GM13976 (cell line): ENCODE measurements at regions not wholly inside any gene's neighbourhood (a gene's known extent, or its start where the extent isn't known, plus 50 kb on each side); places are given as distances from the start of the nearest gene placed in this dataset.
"Not testable (repeated sequence)": the region's sequence is repeated elsewhere in the genome, so short reads cannot be mapped to it uniquely, and the experiment has no call there.

Experiments
- DNase-seq: peaks from one replicate; pipeline ENCODE4 v3.0.0; 2012; ENCODE audit warnings: low spot score
- CTCF ChIP-seq: IDR thresholded peaks from 2 replicates; pipeline ENCODE4 v1.5.1; 2012; ENCODE audit warnings: borderline replicate concordance, mild to moderate bottlenecking; ENCODE audit not compliant: insufficient read depth; ENCODE audit errors: extremely low read depth, missing control alignments, control extremely low read depth
- in situ Hi-C: fragments of 300-500 bp; cut with MboI; formaldehyde crosslinking; loops from one replicate; pipeline ENCODE4 v1.12.0; 2022; ENCODE audit warnings: low sequenced_read_pairs, mixed read lengths, inconsistent platforms; ENCODE audit not compliant: unreplicated experiment

- no peak for TF ChIP-seq CTCF
- in situ Hi-C loops, result no loop called here
Observed at GRCh38 chr10:130282492-130283218, 146.5 kb downstream of the GLRX3 start.

GRCh38 chr10:130283219-130283545 lies 147.0 kb downstream of the GLRX3 start:
- no peak for DNase-seq
- in situ Hi-C loops, result no loop called here

More at GRCh38 chr10:130282492-130283218, 146.5 kb downstream of the GLRX3 start:
- no peak for DNase-seq

GRCh38 chr10:130295761-130296160 lies 159.6 kb downstream of the GLRX3 start:
- in situ Hi-C loops, result not testable (repeated sequence)

More at GRCh38 chr10:130283219-130283545, 147.0 kb downstream of the GLRX3 start:
- TF ChIP-seq CTCF, result no peak

GRCh38 chr10:130300608-130301020 lies 164.4 kb downstream of the GLRX3 start:
- in situ Hi-C loops, result no loop called here
- no peak for DNase-seq
- no peak for TF ChIP-seq CTCF

More at GRCh38 chr10:130295761-130296160, 159.6 kb downstream of the GLRX3 start:
- DNase-seq, result not testable (repeated sequence)

GRCh38 chr10:130301021-130301892 lies 165.1 kb downstream of the GLRX3 start:
- in situ Hi-C loops, result no loop called here
- DNase-seq, result no peak
- TF ChIP-seq CTCF, result no peak

- DNase-seq, result no peak
- TF ChIP-seq CTCF, result no peak
- in situ Hi-C loops, result no loop called here
Observed at GRCh38 chr10:130326954-130327353, 190.8 kb downstream of the GLRX3 start.

- in situ Hi-C loops, result no loop called here
- DNase-seq, result no peak
- no peak for TF ChIP-seq CTCF
Observed at GRCh38 chr10:130329792-130330191, 193.6 kb downstream of the GLRX3 start.
